GM18909 (cell line): ENCODE measurements at regions not wholly inside any gene's neighbourhood (a gene's known extent, or its start where the extent isn't known, plus 50 kb on each side); places are given as distances from the start of the nearest gene placed in this dataset.
"Not testable (repeated sequence)": the region's sequence is repeated elsewhere in the genome, so short reads cannot be mapped to it uniquely, and the experiment has no call there.

ENCODE experiments used
- ATAC-seq: cut with Tn5 transposase; IDR thresholded peaks from one replicate; pipeline ENCODE4 v1.9.1; 2021; ENCODE audit warnings: mild to moderate bottlenecking; ENCODE audit not compliant: unreplicated experiment, poor library complexity

DNA sequence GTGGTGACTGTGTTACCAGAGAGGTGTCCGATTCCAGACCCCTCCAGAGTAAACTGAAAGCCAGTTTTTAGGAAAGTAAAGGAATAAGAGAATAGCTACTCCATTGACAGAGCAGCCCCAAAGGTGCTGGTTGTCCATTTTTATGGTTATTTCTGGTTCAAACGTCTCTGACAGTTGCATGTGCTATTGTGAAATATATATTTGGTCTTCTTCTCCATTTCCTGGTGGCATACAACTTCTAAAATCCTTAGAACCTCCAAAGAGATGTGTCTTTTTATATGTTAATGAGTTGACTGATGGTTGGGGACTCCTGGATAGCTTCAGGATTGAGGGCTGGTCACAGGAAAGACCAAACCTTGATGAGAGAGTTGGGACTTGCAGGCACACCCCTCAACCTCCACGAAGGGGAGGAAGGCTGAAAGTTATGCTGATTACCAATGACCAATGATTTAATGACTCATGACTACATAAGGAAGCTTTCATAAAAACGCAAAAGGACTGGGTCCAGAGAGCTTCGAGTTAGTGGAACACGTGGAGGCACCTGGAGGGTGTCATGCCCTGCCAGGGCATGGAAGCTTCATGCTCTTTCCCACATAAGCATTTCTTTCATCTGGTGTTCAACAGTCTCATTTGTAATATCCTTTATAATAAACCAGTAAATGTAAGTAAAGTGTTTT, 100.7 kb downstream of the SLC16A1 start:
- no peak for ATAC-seq

DNA sequence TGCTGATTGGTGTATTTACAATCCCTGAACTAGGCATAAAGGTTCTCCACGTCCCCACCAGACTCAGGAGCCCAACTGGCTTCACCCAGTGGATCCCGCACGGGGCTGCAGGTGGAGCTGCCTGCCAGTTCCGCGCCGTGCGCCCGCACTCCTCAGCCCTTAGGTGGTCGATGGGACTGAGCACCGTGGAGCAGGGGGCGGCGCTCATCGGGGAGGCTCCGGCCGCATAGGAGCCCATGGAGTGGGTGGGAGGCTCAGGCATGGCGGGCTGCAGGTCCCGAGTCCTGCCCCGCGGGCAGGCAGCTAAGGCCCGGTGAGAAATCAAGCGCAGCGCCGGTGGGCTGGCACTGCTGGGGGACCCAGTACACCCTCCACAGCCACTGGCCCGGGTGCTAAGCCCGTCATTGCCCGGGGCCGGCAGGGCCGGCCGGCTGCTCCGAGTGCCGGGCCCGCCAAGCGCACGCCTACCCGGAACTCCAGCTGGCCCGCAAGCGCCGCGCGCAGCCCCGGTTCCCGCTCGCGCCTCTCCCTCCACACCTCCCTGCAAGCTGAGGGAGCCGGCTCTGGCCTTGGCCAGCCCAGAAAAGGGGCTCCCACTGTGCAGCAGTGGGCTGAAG, 101.5 kb downstream of the SLC16A1 start:
- not testable (repeated sequence) for ATAC-seq

DNA sequence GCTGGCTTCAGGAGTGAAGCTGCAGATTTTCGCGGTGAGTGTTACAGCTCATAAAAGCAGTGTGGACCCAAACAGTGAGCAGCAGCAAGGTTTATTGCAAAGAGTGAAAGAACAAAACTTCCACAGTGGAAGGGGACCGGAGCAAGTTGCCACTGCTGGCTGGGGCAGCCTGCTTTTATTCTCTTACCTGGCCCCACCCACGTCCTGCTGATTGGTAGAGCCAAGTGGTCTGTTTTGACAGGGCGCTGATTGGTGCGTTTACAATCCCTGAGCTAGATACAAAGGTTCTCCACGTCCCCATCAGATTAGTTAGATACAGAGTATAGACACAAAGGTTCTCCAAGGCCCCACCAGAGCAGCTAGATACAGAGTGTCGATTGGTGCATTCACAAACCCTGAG, 102.1 kb downstream of the SLC16A1 start:
- ATAC-seq, result not testable (repeated sequence)

DNA sequence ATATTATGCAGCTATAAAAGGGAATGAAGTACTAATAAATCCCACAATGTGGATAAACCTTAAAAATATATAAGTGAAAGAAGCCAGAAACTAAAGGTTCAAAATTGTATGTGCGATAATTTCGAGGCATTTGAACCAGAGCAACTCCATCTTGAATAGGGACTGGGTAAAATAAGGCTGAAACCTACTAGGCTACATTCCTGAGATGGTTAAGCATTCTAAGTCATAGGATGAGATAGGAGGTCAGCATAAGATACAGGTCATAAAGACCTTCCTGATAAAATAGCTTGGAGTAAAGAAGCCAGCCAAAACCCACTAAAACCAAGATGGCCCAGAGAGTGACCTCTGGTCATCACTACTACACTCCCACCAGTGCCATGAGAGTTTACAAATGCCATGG, 103.1 kb downstream of the SLC16A1 start:
- no peak for ATAC-seq

DNA sequence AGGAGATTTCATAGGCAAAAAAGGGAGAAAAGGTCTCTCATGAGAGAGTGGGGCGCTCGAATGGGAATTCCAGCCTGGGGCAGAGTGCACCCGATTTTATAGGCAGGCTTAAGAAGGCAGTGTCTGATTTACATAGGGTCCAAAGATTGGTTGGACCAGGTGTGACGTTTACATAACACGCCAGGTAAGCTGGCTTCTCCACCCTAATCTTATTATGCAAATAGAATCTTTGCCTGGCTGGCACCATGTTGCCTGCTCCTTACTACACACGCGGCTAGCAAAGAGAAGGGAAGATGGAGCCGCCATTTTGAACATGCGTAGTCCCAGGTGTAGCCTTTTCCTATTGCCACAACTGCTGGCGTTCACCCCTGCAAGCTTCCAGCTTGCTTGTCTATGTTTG, 103.7 kb downstream of the SLC16A1 start:
- ATAC-seq, result no peak

DNA sequence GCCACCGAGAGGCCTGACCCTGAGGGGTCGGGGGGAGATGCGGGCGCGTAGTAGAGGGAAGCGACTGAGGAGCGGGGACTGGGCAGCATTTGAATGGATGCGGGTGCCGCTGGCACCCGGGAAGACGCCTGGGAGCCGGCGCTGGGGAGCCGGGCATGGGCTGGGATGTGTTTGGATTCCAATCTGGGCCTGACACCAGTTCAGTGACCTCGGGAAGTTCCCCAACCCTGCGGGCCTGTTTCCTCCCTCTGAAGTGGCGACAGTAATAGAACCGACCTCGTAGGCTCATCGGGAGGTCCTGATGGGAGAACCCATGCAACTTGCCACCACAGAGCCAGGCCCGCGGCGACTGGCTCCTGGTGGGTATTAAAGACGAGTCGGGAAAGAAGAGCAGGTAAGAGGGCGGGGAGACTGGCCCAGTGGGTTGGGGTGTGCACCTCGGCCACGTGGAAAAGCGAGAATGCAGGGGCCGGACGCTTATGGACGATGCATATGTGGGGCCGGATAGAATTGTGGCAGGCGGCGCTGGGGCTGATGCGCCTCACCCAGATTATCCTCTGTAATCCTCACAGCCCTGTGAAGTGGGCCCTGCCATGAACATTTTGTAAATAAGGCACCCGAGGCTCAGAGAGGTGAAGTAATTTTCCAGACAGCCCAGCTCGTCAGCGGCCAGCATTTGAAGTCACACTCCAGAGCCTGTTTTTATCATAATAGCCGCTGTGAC, 105.8 kb downstream of the SLC16A1 start:
- no peak for ATAC-seq

DNA sequence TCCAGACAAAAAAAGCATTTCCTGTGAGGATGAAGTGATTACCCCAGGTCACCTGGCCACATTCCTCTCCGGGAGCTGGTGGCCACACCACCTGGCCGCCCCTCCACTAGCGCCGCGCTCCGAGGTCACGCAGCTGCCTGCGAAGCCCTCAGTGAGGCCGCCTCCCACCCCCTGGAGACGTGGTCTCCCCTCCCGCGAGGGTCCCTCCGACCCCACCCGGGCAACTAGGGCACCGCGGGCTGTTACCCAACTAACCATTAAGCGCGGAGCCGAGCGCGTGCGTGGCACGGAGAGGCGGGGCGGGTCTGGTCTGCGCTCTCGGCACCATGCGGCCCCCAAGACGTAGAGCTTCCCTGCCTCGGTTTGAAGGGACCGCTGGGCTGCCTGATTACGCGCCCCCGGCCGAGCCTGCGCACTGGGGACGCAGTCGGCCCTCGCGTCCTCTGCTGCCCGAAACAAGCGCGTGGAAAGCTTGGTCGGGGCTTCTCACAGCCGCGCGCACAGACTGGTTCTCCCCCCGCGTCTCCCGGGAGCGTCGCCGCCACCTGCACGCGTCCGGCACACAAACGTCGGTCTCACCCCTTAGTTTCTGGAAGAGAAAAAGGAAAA, 106.5 kb downstream of the SLC16A1 start:
- ATAC-seq, result no peak

DNA sequence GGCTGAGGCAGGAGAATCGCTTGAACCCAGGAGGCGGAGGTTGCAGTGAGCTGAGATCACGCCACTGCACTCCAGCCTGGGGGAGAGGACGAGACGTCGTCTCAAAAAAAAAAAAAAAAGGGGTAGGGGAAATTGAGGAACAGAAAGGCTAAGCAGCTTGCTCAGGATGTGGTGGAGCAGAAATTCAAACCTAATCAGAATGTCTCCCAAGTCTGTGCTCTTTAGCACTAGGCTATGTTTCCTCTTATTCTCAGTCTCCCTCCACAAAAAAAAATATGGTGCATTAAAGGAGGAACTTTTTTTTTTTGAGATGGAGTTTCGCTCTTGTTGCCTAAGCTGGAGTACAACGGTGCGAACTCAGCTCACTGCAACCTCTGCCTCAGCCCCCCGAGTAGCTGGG, 114.2 kb downstream of the SLC16A1 start:
- ATAC-seq, result no peak

DNA sequence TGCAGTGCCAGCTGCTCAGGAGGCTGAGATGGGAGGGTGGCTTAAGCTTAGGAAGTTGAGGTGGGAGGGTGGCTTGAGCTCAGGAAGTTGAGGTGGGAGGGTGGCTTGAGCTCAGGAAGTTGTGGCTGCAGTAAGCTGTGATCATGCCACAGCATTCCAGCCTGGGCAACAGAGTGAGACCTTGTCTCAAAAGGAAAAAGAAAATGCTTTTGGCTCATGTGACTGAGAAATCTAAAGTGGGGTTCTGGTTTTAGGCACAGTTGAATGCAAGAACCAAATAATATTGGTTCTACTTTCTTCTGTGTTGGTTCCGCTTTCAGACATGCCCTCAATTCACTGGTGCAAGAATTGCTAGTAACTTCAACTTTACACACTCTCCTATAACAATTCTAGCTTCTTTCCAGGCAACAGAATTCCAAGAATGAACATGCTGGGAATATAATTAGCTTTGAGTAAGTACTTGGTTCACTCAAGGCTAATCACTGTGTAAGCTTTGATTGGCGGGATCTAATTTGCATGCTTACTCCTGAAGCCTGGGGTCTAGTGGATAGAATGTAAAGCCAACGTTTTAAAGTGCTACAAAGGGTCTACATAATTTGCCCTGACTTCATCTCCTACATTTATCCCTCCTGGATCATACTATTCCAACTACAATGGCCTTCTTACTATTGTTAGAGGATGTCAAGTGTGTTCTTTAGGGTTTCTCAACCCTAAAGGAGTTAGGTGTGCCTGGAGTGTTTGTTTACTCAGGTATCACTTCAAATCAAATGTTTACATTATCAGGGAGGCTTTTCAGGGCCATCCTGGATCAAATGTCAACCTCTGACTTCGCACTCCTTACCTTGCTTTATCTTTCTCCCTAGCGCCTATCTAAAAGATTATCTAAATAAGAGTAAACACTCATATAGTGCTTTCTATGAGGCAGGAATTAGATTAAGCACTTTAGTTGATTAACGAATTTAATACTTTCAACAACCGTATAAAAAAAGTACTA, 115.1 kb downstream of the SLC16A1 start:
- no peak for ATAC-seq

DNA sequence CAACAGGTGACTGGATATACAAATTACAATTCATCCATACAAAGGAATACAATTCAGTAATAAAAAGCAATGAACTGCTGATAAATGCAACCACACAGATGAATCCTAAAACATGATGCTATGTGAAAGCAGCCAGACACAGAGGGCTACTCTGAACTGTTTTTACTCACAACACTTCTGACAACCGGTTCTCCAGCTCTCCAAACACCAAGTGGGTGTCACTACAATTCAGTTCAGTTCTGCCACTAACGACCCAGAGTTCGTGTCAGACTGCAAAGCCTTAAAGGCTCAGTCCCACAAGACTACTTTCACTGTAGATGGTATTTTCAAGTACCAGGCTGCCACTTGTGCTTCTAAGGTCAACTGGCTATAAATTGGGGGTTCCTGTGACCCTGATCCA, 119.4 kb downstream of the SLC16A1 start:
- no peak for ATAC-seq

DNA sequence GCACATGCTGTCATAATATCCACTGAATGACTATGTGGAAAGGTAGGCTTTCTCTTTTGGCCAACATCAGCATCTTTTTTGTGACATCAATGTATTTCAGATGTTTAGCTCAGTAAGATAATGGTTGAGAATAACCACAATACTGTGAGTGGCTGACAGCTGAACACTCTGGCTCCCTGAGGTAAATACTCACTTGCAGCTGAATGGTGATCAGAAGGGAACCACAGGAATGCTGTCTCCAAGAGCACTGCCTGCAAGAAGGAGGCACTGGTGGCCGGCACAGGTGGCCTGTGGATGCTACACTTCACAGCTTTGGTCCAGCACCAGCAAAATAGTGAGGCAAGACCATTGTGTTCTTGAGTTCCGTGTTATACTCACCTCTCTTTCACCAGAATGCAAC, 118.7 kb upstream of the PPM1J start:
- no peak for ATAC-seq

DNA sequence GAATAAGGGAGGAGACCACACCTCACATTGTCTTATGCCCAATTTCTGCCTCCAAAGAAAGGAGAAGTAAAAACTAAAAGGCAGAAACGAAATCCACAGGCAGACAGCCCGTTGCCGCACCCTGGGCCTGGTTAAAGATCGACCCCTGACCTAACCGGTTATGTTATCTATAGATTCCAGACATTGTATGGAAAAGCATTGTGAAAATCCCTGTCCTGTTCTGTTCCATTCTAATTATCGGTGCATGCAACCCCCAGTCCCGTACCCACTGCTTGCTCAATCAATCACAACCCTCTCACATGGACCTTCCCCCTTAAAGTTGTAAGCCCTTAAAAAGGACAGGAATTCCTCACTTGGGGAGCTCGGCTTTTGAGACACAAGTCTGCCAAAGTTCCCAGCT, 117.1 kb upstream of the PPM1J start:
- not testable (repeated sequence) for ATAC-seq

DNA sequence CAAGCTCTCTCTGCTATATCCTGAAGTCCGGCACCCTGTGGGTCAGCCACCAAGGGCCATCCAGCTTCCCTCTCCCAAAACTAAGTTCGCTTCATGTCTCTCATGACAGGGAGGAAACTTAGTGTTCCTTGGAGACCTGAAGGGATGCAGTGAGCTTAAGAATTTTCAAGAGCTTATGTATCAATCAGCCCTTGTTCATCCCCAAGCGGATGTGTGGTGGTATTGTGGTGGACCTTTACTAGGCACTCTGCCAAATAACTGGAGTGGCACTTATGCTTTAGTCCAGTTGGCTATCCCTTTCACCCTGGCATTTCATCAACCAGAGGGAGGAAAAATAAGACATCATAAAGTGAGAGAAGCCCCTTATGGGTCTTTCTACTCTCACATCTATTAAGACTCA, 114.6 kb upstream of the PPM1J start:
- ATAC-seq, result not testable (repeated sequence)

DNA sequence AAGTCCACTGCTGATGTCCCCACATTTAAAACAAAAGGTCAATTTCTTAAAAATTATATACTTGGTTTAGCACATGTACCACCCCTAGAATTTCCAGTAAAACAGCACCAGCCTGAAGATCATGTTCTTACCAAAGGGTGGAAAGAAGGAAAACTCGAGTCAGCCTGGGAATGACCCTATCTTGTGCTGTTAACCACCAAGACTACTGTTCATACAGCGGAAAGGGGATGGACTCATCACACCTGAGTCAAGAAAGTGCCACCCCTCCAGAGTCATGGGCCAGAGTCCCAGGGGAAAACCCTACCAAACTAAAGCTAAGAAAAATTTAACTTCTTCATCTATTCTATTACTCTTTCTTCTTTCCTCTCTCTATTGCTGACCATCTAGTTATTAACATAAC, 113.6 kb upstream of the PPM1J start:
- ATAC-seq, result no peak

DNA sequence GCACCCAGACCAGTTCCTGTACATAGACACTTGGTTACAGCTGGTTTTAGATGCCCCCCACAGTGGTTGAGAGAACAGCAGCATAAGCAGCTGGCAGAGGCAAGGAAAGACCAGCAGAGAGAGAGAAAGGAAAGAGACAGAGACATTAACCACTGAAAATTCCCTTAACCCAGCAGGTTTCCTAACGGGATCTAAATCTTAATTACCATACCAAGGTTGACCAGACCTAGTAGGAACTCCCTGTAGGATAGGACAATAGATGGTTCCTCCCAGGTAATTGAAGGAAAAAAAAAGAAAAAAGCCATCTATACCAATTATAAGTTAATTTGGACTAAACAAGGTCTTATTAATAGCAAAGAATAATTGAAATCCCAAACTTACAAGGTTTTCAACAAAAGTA, 112.3 kb upstream of the PPM1J start:
- ATAC-seq, result not testable (repeated sequence)

DNA sequence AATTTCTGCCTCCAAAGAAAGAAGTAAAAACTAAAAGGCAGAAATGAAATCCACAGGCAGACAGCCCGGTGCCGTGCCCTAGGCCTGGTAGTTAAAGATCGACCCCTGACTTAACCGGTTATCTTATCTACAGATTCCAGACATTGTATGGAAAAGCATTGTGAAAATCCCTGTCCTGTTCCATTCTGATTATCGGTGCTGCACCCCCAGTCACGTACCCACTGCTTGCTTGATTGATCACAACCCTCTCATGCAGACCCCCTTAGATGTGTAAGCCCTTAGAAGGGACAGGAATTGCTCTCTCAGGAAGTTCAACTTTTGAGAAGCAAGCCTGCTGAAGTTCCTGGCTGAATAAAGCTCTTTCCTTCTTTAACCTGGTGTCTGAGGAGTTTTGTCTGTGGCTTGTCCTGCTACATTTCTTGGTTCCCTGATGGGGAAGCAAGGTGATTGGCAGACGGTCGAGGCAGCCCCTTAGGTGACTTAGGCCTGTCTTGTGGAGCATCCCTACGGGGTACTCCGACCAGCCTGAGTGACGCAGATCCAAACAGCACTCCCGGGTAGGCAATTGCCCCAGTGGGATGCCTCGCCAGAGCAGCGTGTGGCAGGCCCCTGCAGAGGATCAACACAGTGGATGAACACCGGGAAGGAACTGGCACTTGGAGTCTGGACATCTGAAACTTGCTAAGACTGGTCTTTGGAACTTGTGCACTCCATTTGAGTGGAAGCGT, 111.2 kb upstream of the PPM1J start:
- no peak for ATAC-seq

DNA sequence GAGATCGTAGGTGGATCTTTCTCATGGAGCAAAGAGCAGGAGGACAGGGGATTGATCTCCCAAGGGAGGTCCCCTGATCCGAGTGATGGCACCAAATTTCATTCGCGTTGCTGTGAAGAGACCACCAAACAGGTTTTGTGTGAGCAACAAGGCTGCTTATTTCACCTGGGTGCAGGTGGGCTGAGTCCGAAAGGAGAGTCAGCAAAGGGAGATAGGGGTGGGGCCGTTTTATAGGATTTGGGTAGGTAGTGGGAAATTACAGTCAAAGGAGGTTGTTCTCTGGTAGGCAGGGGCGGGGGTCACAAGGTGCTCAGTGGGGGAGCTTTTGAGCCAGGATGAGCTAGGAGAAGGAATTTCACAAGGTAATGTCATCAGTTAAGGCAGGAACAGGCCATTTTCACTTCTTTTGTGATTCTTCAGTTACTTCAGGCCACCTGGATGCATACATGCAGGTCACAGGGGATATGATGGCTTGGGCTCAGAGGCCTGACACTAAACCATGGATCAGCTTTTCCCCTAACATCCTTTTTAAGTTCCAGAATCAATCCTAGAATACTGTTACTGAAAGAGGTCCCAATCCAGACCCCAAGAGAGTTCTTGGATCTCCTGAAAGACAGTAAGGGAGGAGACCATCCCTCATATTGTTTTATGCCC, 110.6 kb upstream of the PPM1J start:
- not testable (repeated sequence) for ATAC-seq

DNA sequence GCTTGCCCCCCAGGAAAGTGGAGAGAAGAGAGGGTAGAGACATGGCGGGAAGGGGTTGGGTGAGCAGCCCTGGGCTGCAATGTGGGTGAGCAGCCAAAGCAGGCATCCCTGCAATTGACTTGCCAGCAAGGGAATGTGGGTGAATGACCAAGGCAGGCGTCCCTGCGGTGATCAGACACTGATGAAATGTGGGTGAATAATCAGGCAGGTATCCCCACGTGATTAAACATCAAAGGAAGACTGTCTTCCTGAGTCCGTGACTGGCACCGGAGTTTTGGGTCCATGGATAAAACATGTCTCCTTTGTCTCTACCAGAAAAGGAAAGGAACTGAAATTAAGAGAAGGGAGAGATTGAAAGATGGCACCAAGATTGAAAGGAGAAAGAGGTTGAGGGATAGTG, 109.9 kb upstream of the PPM1J start:
- not testable (repeated sequence) for ATAC-seq
